Natural killer cell (primary cell): ENCODE measurements at regions not wholly inside any gene's neighbourhood (a gene's known extent, or its start where the extent isn't known, plus 50 kb on each side); places are given as distances from the start of the nearest gene placed in this dataset.

Experiments used
- ATAC-seq, 3 donors: fragments of 150-1000 bp in 2 of 3; fragments of 200-7000 bp in 1 of 3; cut with Tn5 transposase; 1 replicate in 1 of 3; 2 replicates in 2 of 3; pipeline ENCODE4 v1.10.0; 2021; ENCODE audit warnings: mild to moderate bottlenecking in 2 of 3, moderate library complexity in 2 of 3
- DNase-seq, 2 donors: peaks; one replicate each; pipeline versions ENCODE4 v3.0.0 to v3.0.0-alpha.2; 2013 to 2021; ENCODE audit warnings: mixed read lengths in 1 of 2
- H3K27ac ChIP-seq: one replicate; pipeline ENCODE4 v1.5.1; 2013; ENCODE audit warnings: mild to moderate bottlenecking, low read length
- H3K27me3 ChIP-seq: one replicate; pipeline ENCODE4 v1.6.1; 2013; ENCODE audit warnings: low read length; ENCODE audit not compliant: control insufficient read depth, insufficient read depth
- H3K36me3 ChIP-seq: one replicate; pipeline ENCODE4 v1.6.1; 2013; ENCODE audit warnings: low read length; ENCODE audit not compliant: control insufficient read depth, insufficient read depth
- H3K4me1 ChIP-seq: one replicate; pipeline ENCODE4 v1.6.1; 2013; ENCODE audit warnings: low read length; ENCODE audit not compliant: control insufficient read depth, insufficient read depth
- H3K4me3 ChIP-seq: one replicate; pipeline ENCODE4 v1.5.1; 2013; ENCODE audit warnings: low read length
- H3K9me3 ChIP-seq: one replicate; pipeline ENCODE4 v1.6.1; 2013; ENCODE audit warnings: low read length; ENCODE audit not compliant: control insufficient read depth, insufficient read depth
- H3K27ac Mint-ChIP-seq, 2 donors: one replicate each; pipeline ENCODE4 v1.8.0; 2022; ENCODE audit warnings: mild to moderate bottlenecking in 2 of 2, mixed read lengths in 2 of 2, moderate library complexity in 1 of 2
- H3K27me3 Mint-ChIP-seq, 2 donors: one replicate each; pipeline ENCODE4 v1.8.0; 2022; ENCODE audit warnings: low read depth in 2 of 2, mixed read lengths in 2 of 2
- H3K36me3 Mint-ChIP-seq: one replicate; pipeline ENCODE4 v1.8.0; 2022; ENCODE audit warnings: mixed read lengths
- H3K4me1 Mint-ChIP-seq, 2 donors: one replicate each; pipeline ENCODE4 v1.8.0; 2022; ENCODE audit warnings: mixed read lengths in 2 of 2
- H3K4me3 Mint-ChIP-seq: one replicate; pipeline ENCODE4 v1.8.0; 2022; ENCODE audit warnings: mild to moderate bottlenecking, moderate library complexity, mixed read lengths
- H3K9me3 Mint-ChIP-seq, 2 donors: one replicate each; pipeline ENCODE4 v1.8.0; 2022; ENCODE audit warnings: mixed read lengths in 2 of 2
- CTCF ChIP-seq: fragments of 200-600 bp; IDR thresholded peaks from one replicate; pipeline ENCODE4 v1.8.0; 2022; ENCODE audit warnings: antibody characterized with exemption
- WGBS: methylation state at CpG from one replicate; pipeline ENCODE4 v1.1.7; 2013; ENCODE audit warnings: missing lambda C conversion rate; ENCODE audit not compliant: insufficient coverage; 5-methylcytosine and 5-hydroxymethylcytosine counted together
- intact Hi-C: fragments of 100-400 bp; cut with micrococcal nuclease; formaldehyde crosslinking; loops from one replicate; pipeline ENCODE4 v1.14.2; 2022

DNA sequence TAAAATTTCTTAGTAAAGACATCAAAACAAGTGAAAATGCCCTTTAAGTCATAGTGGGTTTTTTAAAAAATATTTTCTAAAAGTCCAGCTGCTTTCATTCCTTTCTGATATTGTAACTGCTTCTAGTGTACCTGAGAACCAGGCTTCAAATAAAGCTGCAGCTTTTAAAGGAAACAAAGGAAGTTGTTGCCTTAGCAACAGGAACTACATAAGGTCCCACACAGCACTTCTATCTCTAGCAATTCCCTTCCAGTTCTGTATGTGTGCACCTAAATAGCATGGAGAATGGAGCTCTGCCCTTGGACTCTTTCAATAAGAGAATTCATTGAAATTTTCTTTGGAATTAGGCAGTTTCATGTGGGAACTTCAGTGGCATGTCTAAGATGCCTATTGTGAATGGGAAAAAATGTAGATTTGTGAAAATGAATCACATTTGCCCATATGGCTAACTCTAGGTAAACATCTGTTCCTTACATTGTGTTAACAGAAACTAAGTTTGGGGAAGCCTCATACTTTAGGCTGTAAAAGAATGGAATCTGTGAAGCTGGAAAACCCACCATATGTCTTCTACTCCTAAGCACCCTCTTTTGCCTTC is 206.4 kb downstream of the KIF2B start:
- H3K9me3 ChIP-seq = peaks cover 11% of the 10 kb centered on the region
- H3K4me3 ChIP-seq = no peak overlapping the region
- H3K27me3 Mint-ChIP-seq = no peaks in the 10 kb centered on the region
- intact Hi-C loops = no loop called here
- H3K4me1 Mint-ChIP-seq = no peaks in the 10 kb centered on the region
- no peak overlapping the region for H3K27ac ChIP-seq
- no peaks in the 10 kb centered on the region for H3K27me3 ChIP-seq
- peaks cover 6% of the 10 kb centered on the region for H3K36me3 Mint-ChIP-seq
- no peak overlapping the region for H3K27ac Mint-ChIP-seq
- no peaks in the 10 kb centered on the region for H3K36me3 ChIP-seq
- no peak for ATAC-seq
- H3K4me1 ChIP-seq = no peaks in the 10 kb centered on the region
- TF ChIP-seq CTCF = no peak
- H3K9me3 Mint-ChIP-seq = peaks cover 8 to 13% of the 10 kb centered on the region in 2 donors
- no peak for DNase-seq
- no peak overlapping the region for H3K4me3 Mint-ChIP-seq

DNA sequence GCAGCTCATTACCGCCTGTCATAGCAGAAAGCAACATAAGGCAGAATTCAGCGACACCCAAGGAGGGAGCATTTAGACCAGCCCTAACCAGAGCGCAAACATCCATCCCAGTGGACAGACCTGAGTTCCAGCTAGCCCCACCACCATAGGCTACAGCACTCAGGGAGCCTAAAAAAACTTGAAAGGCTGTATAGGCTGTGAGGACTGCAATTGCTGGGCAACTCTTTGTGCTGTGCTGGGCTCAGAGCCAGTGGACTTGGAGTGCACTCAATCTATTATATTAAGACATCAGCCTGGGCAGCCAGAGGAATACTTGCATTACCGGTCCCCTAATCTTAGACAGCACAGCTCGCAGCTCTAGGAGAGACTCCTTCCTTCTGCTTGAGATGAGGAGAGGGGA is 207.3 kb downstream of the KIF2B start:
- H3K4me3 Mint-ChIP-seq = no peak overlapping the region
- no peaks in the 10 kb centered on the region for H3K36me3 ChIP-seq
- no peaks in the 10 kb centered on the region for H3K27me3 Mint-ChIP-seq
- H3K9me3 Mint-ChIP-seq = peaks cover 6 to 13% of the 10 kb centered on the region in 2 donors
- no peak overlapping the region for H3K27ac ChIP-seq
- no peak for TF ChIP-seq CTCF
- H3K4me1 ChIP-seq = no peaks in the 10 kb centered on the region
- no peak overlapping the region for H3K27ac Mint-ChIP-seq
- intact Hi-C loops = no loop called here
- H3K4me1 Mint-ChIP-seq = no peaks in the 10 kb centered on the region
- peaks cover 11% of the 10 kb centered on the region for H3K9me3 ChIP-seq
- no peak for ATAC-seq
- WGBS = 87% methylated on average over 5 of the region's 5 CpGs
- no peaks in the 10 kb centered on the region for H3K27me3 ChIP-seq
- DNase-seq = no peak
- peaks cover 6% of the 10 kb centered on the region for H3K36me3 Mint-ChIP-seq
- H3K4me3 ChIP-seq = no peak overlapping the region

GRCh38 chr17:54046570-54046969 is 223.8 kb downstream of the KIF2B start:
- no peak overlapping the region for H3K27ac Mint-ChIP-seq
- no peaks in the 10 kb centered on the region for H3K4me1 ChIP-seq
- no CpG with 5 or more reads among the region's 1 CpG for WGBS
- intact Hi-C loops = no loop called here
- H3K4me3 Mint-ChIP-seq = no peak overlapping the region
- no peak for TF ChIP-seq CTCF
- no peak overlapping the region for H3K4me3 ChIP-seq
- no peaks in the 10 kb centered on the region for H3K36me3 ChIP-seq
- peaks cover 8 to 21% of the 10 kb centered on the region in 2 donors for H3K9me3 Mint-ChIP-seq
- no peaks in the 10 kb centered on the region for H3K4me1 Mint-ChIP-seq
- peaks cover 9% of the 10 kb centered on the region for H3K9me3 ChIP-seq
- no peaks in the 10 kb centered on the region for H3K27me3 ChIP-seq
- ATAC-seq = no peak
- no peaks in the 10 kb centered on the region for H3K27me3 Mint-ChIP-seq
- peaks cover 7% of the 10 kb centered on the region for H3K36me3 Mint-ChIP-seq
- DNase-seq = no peak
- no peak overlapping the region for H3K27ac ChIP-seq

- no peaks in the 10 kb centered on the region for H3K36me3 ChIP-seq
- no peak overlapping the region for H3K27ac ChIP-seq
- no peak overlapping the region for H3K4me3 ChIP-seq
- WGBS = 90% methylated on average over 1 of the region's 1 CpG
- Mint-ChIP-seq H3K9me3 (peaks cover 21 to 26% of the 10 kb centered on the region in 2 donors), H3K36me3 (peaks cover 8% of the 10 kb centered on the region), H3K4me3 (no peak overlapping the region), H3K4me1 (no peaks in the 10 kb centered on the region), H3K27ac (no peak overlapping the region), H3K27me3 (no peaks in the 10 kb centered on the region)
- H3K9me3 ChIP-seq = no peaks in the 10 kb centered on the region
- no peaks in the 10 kb centered on the region for H3K4me1 ChIP-seq
- intact Hi-C loops = no loop called here
- no peak for TF ChIP-seq CTCF
- ATAC-seq = no peak
- DNase-seq = no peak
- no peaks in the 10 kb centered on the region for H3K27me3 ChIP-seq
Observed at GRCh38 chr17:54063639-54064038, 240.9 kb downstream of the KIF2B start.
